Thymus (tissue), 11 donors: ENCODE measurements at regions not wholly inside any gene's neighbourhood (a gene's known extent, or its start where the extent isn't known, plus 50 kb on each side); places are given as distances from the start of the nearest gene placed in this dataset.

ENCODE experiments used
- DNase-seq, 9 donors: peaks; one replicate each; pipeline ENCODE4 v3.0.0-alpha.2; 2013; ENCODE audit warnings: low spot score in 9 of 9, low read depth in 6 of 9, missing footprints in 1 of 9
- H3K27ac ChIP-seq, 2 donors: one replicate each; pipeline ENCODE4 v1.5.1; 2013; ENCODE audit warnings: control low read depth in 1 of 2, low read depth in 1 of 2, low read length in 1 of 2, mild to moderate bottlenecking in 1 of 2, moderate library complexity in 1 of 2
- H3K27me3 ChIP-seq, 2 donors: one replicate each; pipeline ENCODE4 v1.5.1; 2013; ENCODE audit warnings: low read length in 1 of 2; ENCODE audit not compliant: control insufficient read depth in 2 of 2, insufficient read depth in 1 of 2
- H3K36me3 ChIP-seq, 2 donors: one replicate each; pipeline ENCODE4 v1.5.1; 2013; ENCODE audit warnings: low read length in 1 of 2, mild to moderate bottlenecking in 1 of 2, moderate library complexity in 1 of 2; ENCODE audit not compliant: control insufficient read depth in 2 of 2, insufficient read depth in 2 of 2
- H3K4me1 ChIP-seq, 2 donors: one replicate each; pipeline ENCODE4 v1.5.1; 2013; ENCODE audit warnings: low read length in 2 of 2; ENCODE audit not compliant: control insufficient read depth in 2 of 2, insufficient read depth in 2 of 2
- H3K4me3 ChIP-seq, 2 donors: one replicate each; pipeline ENCODE4 v1.5.1; 2013; ENCODE audit warnings: low read length in 2 of 2, control low read depth in 1 of 2, mild to moderate bottlenecking in 1 of 2
- H3K9me3 ChIP-seq, 2 donors: one replicate each; pipeline ENCODE4 v1.5.1; 2013; ENCODE audit warnings: low read length in 1 of 2, mild to moderate bottlenecking in 1 of 2; ENCODE audit not compliant: control insufficient read depth in 2 of 2, insufficient read depth in 1 of 2
- whole genome bisulfite sequencing: extraction: QIAGEN DNeasy Blood & Tissue Kit; methylation state at CpG from one replicate; pipeline ENCODE4 v1.1.7; 2013; 5-methylcytosine and 5-hydroxymethylcytosine counted together
- donor health status: healthy.

DNA sequence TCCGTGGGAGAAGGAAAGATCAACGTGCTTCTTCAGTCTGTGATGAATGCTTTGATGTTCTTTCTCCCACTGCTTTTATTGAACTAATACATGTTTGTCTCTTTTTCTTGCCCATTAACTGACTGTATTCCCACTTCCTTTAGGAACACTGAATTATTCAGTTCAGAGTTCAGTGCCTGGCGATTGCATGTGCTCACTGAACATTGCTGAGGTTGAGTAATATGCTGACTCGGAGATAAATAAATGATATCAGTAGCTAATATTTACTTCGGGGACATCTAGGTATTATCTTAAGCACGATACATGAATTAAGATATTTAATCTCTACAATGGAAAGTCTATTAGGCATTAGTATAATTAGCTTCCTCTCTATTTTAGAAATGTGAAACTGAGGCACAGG, 102.3 kb upstream of the OR5AK2 start:
- WGBS = 88% methylated on average over 6 of the region's 6 CpGs
- DNase-seq = no peak

DNA sequence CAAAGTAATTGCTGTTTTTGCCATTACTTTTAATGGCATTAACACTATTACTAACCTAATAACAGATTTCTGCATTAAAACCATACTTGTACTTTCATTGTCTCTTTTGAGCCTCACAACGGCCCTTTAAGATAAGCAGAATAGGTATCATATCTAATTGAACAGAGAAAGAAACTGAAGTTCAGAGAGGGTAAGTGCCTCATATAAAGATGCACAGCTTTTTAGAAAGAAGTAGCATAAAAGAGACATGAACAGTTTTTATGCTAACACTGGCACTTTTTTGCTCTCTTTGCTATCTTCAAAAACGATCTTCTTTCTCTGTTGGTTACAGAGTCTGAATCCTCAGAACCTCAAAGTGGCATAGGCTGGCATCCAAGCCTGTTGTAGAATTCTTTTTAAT, 102.9 kb upstream of the OR5AK2 start:
- Histone ChIP-seq H3K27ac (no peak overlapping the region), H3K27me3 (no peaks in the 10 kb centered on the region), H3K4me1 (no peaks in the 10 kb centered on the region), H3K36me3 (no peaks in the 10 kb centered on the region), H3K4me3 (no peak overlapping the region), H3K9me3 (no peaks in the 10 kb centered on the region)
- no peak for DNase-seq
- 84% methylated on average over 2 of the region's 2 CpGs for WGBS

More for the DNA sequence above, 102.3 kb upstream of the OR5AK2 start:
- H3K9me3 ChIP-seq = no peaks in the 10 kb centered on the region
- no peaks in the 10 kb centered on the region for H3K36me3 ChIP-seq
- H3K27me3 ChIP-seq = no peaks in the 10 kb centered on the region
- no peak overlapping the region for H3K27ac ChIP-seq
- H3K4me1 ChIP-seq = no peaks in the 10 kb centered on the region
- no peak overlapping the region for H3K4me3 ChIP-seq

- Histone ChIP-seq H3K4me3 (no peak overlapping the region), H3K36me3 (no peaks in the 10 kb centered on the region), H3K27ac (no peak overlapping the region), H3K27me3 (no peaks in the 10 kb centered on the region), H3K9me3 (no peaks in the 10 kb centered on the region), H3K4me1 (no peaks in the 10 kb centered on the region)
- no peak for DNase-seq
- 68% methylated on average over 1 of the region's 1 CpG for WGBS
Measured at GRCh38 chr11:56885177-56885576, 103.5 kb upstream of the OR5AK2 start.

DNA sequence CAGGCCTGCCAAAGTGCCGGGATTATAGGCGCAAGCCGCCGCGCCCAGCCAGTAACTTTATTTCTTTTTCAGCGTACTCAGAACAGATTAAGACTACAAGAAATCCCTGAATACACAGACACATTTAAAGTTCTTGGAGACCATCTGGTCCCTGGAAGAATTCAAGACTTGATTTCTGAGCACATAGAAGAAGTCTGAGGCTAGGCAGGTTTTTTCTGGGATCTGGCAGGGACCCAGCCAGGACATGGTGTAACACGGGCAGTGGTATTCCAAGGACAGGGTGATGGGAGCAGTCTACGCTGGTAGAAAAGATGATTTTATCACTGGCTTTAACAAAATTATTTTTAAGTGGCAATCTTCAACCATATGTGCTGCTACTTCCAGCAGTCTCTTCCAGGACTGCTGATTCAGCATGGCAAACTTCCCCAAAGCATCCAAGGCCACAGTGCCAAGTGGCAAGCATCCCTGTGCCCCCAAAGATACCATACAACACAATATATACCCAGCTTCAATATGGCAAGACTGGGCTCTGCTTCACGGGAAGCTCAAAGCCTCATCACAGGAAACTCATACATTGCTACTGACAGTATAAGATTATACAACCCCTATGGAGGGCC, 105.2 kb upstream of the OR5AK2 start:
- DNase-seq = no peak
- H3K27me3 ChIP-seq = no peaks in the 10 kb centered on the region
- 96% methylated on average over 9 of the region's 9 CpGs for WGBS

DNA sequence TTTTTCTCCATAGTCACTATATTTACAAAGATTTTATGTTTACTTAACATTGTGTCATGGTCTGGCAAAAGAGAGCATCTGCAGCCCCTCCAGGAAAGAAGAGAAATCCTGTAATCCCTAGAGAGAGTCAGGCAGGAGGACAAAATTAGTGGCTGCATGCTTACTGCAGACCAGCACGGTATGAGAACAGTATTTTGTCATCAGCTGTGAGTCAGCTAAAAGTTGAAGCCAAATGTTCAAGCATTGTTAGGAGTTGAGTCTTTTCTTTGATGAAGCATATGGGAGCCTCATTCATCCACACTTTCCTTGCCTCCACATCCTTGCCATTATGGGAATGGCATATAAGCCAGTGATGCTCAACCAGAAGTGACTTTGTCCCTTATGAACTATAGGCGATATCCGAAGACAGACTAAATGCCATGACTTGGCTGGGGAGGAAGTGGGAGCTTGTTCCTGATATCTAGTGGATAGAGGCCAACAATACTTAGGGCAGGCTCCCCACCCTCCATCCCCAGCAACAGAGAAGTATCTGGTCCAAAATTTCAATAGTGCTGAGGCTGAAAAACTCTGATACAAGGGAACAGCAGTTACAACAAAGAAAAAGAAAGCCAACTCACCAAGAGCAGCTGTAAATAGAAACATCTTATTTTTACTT, 112.0 kb upstream of the OR5AK2 start:
- H3K9me3 ChIP-seq = no peaks in the 10 kb centered on the region
- 90% methylated on average over 3 of the region's 3 CpGs for WGBS
- H3K36me3 ChIP-seq = no peaks in the 10 kb centered on the region
- H3K4me3 ChIP-seq = no peak overlapping the region
- no peaks in the 10 kb centered on the region for H3K4me1 ChIP-seq
- no peaks in the 10 kb centered on the region for H3K27me3 ChIP-seq
- no peak for DNase-seq
- H3K27ac ChIP-seq = no peak overlapping the region

More for the DNA sequence above, 105.2 kb upstream of the OR5AK2 start:
- H3K27ac ChIP-seq = no peak overlapping the region
- H3K36me3 ChIP-seq = no peaks in the 10 kb centered on the region
- H3K4me1 ChIP-seq = no peaks in the 10 kb centered on the region
- H3K4me3 ChIP-seq = no peak overlapping the region
- H3K9me3 ChIP-seq = no peaks in the 10 kb centered on the region

DNA sequence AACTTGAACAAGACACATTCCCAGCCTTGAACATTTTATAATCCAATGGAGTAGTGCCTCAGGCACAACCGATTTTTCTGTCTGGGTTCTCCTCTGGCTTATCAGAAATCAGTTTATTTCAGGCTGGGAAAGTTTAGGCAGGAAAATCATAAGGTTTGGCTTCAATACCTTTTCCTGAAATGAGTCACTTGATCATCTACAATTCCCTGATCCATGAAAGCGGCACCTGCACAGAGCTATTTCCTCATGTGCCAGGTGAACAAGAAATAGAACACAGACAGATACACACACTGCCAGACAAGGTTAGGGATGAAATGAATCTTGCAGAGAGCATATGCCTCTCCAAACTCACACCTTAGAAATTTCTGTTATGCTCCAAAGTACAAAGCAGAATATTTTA, 106.7 kb upstream of the OR9G4 start:
- H3K36me3 ChIP-seq = no peaks in the 10 kb centered on the region
- no peaks in the 10 kb centered on the region for H3K9me3 ChIP-seq
- 91% methylated on average over 2 of the region's 2 CpGs for WGBS
- no peaks in the 10 kb centered on the region for H3K27me3 ChIP-seq
- no peak for DNase-seq
- H3K27ac ChIP-seq = no peak overlapping the region
- no peak overlapping the region for H3K4me3 ChIP-seq
- H3K4me1 ChIP-seq = no peaks in the 10 kb centered on the region

GRCh38 chr11:56852131-56852530, 103.6 kb upstream of the OR9G4 start:
- H3K4me3 ChIP-seq = no peak overlapping the region
- no peaks in the 10 kb centered on the region for H3K27me3 ChIP-seq
- WGBS = 91% methylated on average over 1 of the region's 1 CpG
- no peak for DNase-seq
- no peak overlapping the region for H3K27ac ChIP-seq
- H3K36me3 ChIP-seq = no peaks in the 10 kb centered on the region
- H3K4me1 ChIP-seq = no peaks in the 10 kb centered on the region
- no peaks in the 10 kb centered on the region for H3K9me3 ChIP-seq

DNA sequence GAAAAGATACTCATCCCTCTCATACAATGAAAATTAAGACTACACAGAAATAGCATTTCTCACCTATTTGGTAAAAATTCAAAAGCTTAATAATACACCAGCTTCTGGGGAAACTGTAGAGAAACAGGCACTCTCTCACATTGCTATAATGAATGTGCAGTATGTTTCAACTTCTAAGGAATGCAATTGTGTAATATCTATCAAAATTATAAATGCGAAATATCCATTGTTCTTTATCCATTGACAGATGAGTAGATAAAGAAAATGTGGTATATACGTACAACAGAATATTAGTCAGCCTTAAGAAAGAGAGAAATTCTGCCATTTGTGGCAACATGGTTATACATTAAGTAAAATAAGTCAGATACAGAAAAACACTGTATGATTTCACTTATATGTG, 101.4 kb upstream of the OR9G4 start:
- no peak overlapping the region for H3K27ac ChIP-seq
- no peaks in the 10 kb centered on the region for H3K36me3 ChIP-seq
- no peaks in the 10 kb centered on the region for H3K4me1 ChIP-seq
- H3K27me3 ChIP-seq = no peaks in the 10 kb centered on the region
- 96% methylated on average over 2 of the region's 2 CpGs for WGBS
- no peaks in the 10 kb centered on the region for H3K9me3 ChIP-seq
- DNase-seq = no peak
- no peak overlapping the region for H3K4me3 ChIP-seq

- no peaks in the 10 kb centered on the region for H3K9me3 ChIP-seq
- no peak overlapping the region for H3K4me3 ChIP-seq
- no peak overlapping the region for H3K27ac ChIP-seq
- DNase-seq = no peak
- H3K27me3 ChIP-seq = no peaks in the 10 kb centered on the region
- no peaks in the 10 kb centered on the region for H3K36me3 ChIP-seq
- no peaks in the 10 kb centered on the region for H3K4me1 ChIP-seq
Measured at GRCh38 chr11:56849250-56849649, 100.8 kb upstream of the OR9G4 start.
